ENCODE measurements at regions not wholly inside any gene's neighbourhood (a gene's known extent, or its start where the extent isn't known, plus 50 kb on each side); places are given as distances from the start of the nearest gene placed in this dataset.

- H3K9me3 ChIP-seq (replicated peaks; ENCODE audit: low read length): no peaks in the 10 kb centered on the region
- no peak overlapping the region for H3K4me2 ChIP-seq (ENCODE audit: low read length)
- no peaks in the 10 kb centered on the region for H3K4me1 ChIP-seq (ENCODE audit: control insufficient read depth, insufficient read depth, low read length)
- no peak overlapping the region for H3K4me3 ChIP-seq (ENCODE audit: low read length)
- H3K36me3 ChIP-seq (ENCODE audit: insufficient read depth, low read length): no peaks in the 10 kb centered on the region
- H3K27me3 ChIP-seq (ENCODE audit: control insufficient read depth, insufficient read depth, low read length): peaks cover 35% of the 10 kb centered on the region
- H3K9ac ChIP-seq (ENCODE audit: low read depth, low read length): no peak overlapping the region
These were observed 336.3 kb downstream of the UQCRFS1 start for GRCh38 chr19:28876609-28877123.

DNA sequence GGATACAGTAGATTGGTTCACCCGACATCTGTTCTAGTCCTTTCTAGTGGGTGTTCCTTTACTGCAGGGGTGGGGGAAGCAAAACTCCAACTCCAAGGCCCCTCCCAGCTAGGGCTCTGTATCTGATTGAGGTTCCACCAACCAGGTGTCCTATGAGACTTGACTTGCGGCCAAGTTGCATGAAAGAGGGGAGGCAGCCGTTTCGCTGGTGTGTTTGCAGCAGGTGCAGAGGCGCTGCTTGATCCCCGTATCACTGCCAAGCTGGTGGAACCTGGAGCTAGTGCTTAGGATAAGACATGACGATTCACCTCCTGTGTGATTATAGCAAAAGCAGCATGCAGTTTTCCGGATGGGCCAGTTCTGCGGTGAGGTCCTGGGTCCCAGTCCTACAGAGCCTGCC lies 338.2 kb downstream of the UQCRFS1 start:
- H3K36me3 ChIP-seq (ENCODE audit: insufficient read depth, low read length): no peaks in the 10 kb centered on the region
- no peaks in the 10 kb centered on the region for H3K4me1 ChIP-seq (ENCODE audit: control insufficient read depth, insufficient read depth, low read length)
- no peak overlapping the region for H3K4me3 ChIP-seq (ENCODE audit: low read length)
- no peak overlapping the region for H3K4me2 ChIP-seq (ENCODE audit: low read length)
- no peak overlapping the region for H3K9ac ChIP-seq (ENCODE audit: low read depth, low read length)
- H3K9me3 ChIP-seq (replicated peaks; ENCODE audit: low read length): no peaks in the 10 kb centered on the region
- peaks cover 42% of the 10 kb centered on the region for H3K27me3 ChIP-seq (ENCODE audit: control insufficient read depth, insufficient read depth, low read length)

DNA sequence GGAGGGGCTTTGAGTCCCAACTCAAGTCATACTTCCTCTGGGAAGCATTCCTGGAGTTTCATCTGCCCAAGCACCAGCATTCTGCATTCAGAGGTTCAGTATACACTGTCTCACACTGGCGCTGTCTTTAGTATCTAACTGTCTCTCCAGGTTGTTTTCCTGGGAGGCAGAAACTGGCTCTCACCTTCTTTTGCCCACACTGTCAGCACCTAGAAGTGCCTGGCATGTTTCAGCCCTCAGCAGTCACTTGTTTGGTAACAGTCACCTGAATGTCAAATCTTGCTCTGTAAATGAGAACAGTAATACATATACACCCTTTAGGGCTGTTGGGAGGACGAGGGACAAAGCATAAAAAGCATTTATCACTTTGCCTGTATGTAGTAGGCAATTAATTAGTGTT lies 339.6 kb downstream of the UQCRFS1 start:
- Histone ChIP-seq H3K36me3 (ENCODE audit: insufficient read depth, low read length) (no peaks in the 10 kb centered on the region), H3K9ac (ENCODE audit: low read depth, low read length) (no peak overlapping the region), H3K4me3 (ENCODE audit: low read length) (no peak overlapping the region), H3K9me3 (replicated peaks; ENCODE audit: low read length) (no peaks in the 10 kb centered on the region), H3K4me1 (ENCODE audit: control insufficient read depth, insufficient read depth, low read length) (no peaks in the 10 kb centered on the region), H3K27me3 (ENCODE audit: control insufficient read depth, insufficient read depth, low read length) (peaks cover 45% of the 10 kb centered on the region), H3K4me2 (ENCODE audit: low read length) (no peak overlapping the region)

- H3K4me3 ChIP-seq (ENCODE audit: low read length): no peak overlapping the region
- no peaks in the 10 kb centered on the region for H3K9me3 ChIP-seq (replicated peaks; ENCODE audit: low read length)
- no peak overlapping the region for H3K9ac ChIP-seq (ENCODE audit: low read depth, low read length)
- peaks cover 43% of the 10 kb centered on the region for H3K27me3 ChIP-seq (ENCODE audit: control insufficient read depth, insufficient read depth, low read length)
- H3K36me3 ChIP-seq (ENCODE audit: insufficient read depth, low read length): no peaks in the 10 kb centered on the region
- no peaks in the 10 kb centered on the region for H3K4me1 ChIP-seq (ENCODE audit: control insufficient read depth, insufficient read depth, low read length)
- H3K4me2 ChIP-seq (ENCODE audit: low read length): no peak overlapping the region
These were observed 341.7 kb downstream of the UQCRFS1 start for GRCh38 chr19:28871099-28871725.

- no peak overlapping the region for H3K4me2 ChIP-seq (ENCODE audit: low read length)
- H3K27me3 ChIP-seq (ENCODE audit: control insufficient read depth, insufficient read depth, low read length): peaks cover 35% of the 10 kb centered on the region
- H3K4me1 ChIP-seq (ENCODE audit: control insufficient read depth, insufficient read depth, low read length): no peaks in the 10 kb centered on the region
- H3K9me3 ChIP-seq (replicated peaks; ENCODE audit: low read length): no peaks in the 10 kb centered on the region
- H3K4me3 ChIP-seq (ENCODE audit: low read length): no peak overlapping the region
- no peak overlapping the region for H3K9ac ChIP-seq (ENCODE audit: low read depth, low read length)
- no peaks in the 10 kb centered on the region for H3K36me3 ChIP-seq (ENCODE audit: insufficient read depth, low read length)
These were observed 343.5 kb downstream of the UQCRFS1 start for GRCh38 chr19:28869459-28869858.

DNA sequence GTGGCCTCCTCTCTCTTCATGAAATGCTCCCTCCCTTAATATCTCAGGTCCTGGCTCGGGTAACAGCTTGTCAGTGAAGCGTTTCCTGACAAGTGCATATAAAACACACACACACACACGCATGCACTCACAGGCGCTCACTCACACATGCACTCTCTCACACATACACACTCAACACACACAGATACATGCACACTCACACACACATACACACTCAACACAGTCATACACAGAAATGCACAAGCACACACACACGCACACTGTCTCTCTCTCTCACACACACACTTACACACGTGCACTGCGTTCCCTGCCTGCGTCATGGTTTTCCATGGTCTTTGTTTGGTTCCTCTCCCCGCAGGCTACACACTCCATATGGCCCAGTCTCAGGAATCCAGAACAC lies 344.1 kb downstream of the UQCRFS1 start:
- Histone ChIP-seq H3K27me3 (ENCODE audit: control insufficient read depth, insufficient read depth, low read length) (peaks cover 35% of the 10 kb centered on the region), H3K36me3 (ENCODE audit: insufficient read depth, low read length) (no peaks in the 10 kb centered on the region), H3K4me2 (ENCODE audit: low read length) (no peak overlapping the region), H3K4me1 (ENCODE audit: control insufficient read depth, insufficient read depth, low read length) (no peaks in the 10 kb centered on the region), H3K9ac (ENCODE audit: low read depth, low read length) (no peak overlapping the region), H3K4me3 (ENCODE audit: low read length) (no peak overlapping the region), H3K9me3 (replicated peaks; ENCODE audit: low read length) (no peaks in the 10 kb centered on the region)

- Histone ChIP-seq H3K9me3 (replicated peaks; ENCODE audit: low read length) (no peaks in the 10 kb centered on the region), H3K36me3 (ENCODE audit: insufficient read depth, low read length) (no peaks in the 10 kb centered on the region), H3K4me2 (ENCODE audit: low read length) (no peak overlapping the region), H3K27me3 (ENCODE audit: control insufficient read depth, insufficient read depth, low read length) (peaks cover 29% of the 10 kb centered on the region), H3K4me3 (ENCODE audit: low read length) (no peak overlapping the region), H3K4me1 (ENCODE audit: control insufficient read depth, insufficient read depth, low read length) (no peaks in the 10 kb centered on the region), H3K9ac (ENCODE audit: low read depth, low read length) (no peak overlapping the region)
These were observed 345.0 kb downstream of the UQCRFS1 start for GRCh38 chr19:28867978-28868377.

DNA sequence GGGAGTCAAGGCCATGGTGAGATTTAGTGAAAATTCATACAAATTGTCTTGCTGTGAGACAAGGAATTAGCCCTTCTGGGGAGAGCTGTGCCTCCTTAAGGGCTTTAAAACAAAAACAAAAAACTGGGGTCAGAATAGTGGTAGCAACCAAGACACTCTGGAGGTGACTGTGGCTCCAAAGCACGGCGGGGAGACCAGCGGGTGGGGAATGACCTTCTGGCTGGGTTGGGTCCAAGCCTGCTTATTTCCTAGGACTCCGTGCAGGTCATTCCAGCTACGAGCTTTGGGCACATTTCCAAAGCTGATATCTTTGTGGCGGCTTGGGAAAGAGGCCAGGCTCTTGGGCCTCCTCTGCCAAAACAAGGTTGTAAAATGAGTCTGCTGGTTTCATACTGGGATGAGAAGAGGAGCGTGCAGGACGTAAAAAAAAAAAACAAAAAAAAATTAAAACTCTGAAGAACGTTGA lies 348.3 kb downstream of the UQCRFS1 start:
- Histone ChIP-seq H3K4me1 (ENCODE audit: control insufficient read depth, insufficient read depth, low read length) (peaks cover 3% of the 10 kb centered on the region), H3K27me3 (ENCODE audit: control insufficient read depth, insufficient read depth, low read length) (peaks cover 13% of the 10 kb centered on the region), H3K4me2 (ENCODE audit: low read length) (no peak overlapping the region), H3K36me3 (ENCODE audit: insufficient read depth, low read length) (no peaks in the 10 kb centered on the region), H3K4me3 (ENCODE audit: low read length) (no peak overlapping the region), H3K9ac (ENCODE audit: low read depth, low read length) (no peak overlapping the region), H3K9me3 (replicated peaks; ENCODE audit: low read length) (no peaks in the 10 kb centered on the region)

- H3K4me1 ChIP-seq (ENCODE audit: control insufficient read depth, insufficient read depth, low read length): peaks cover 3% of the 10 kb centered on the region
- H3K9ac ChIP-seq (ENCODE audit: low read depth, low read length): no peak overlapping the region
- H3K9me3 ChIP-seq (replicated peaks; ENCODE audit: low read length): no peaks in the 10 kb centered on the region
- no peak overlapping the region for H3K4me2 ChIP-seq (ENCODE audit: low read length)
- no peak overlapping the region for H3K4me3 ChIP-seq (ENCODE audit: low read length)
- H3K36me3 ChIP-seq (ENCODE audit: insufficient read depth, low read length): no peaks in the 10 kb centered on the region
- peaks cover 11% of the 10 kb centered on the region for H3K27me3 ChIP-seq (ENCODE audit: control insufficient read depth, insufficient read depth, low read length)
These were observed 348.9 kb downstream of the UQCRFS1 start for GRCh38 chr19:28864024-28864503.

GRCh38 chr19:28862238-28862637 lies 350.7 kb downstream of the UQCRFS1 start:
- no peak overlapping the region for H3K4me3 ChIP-seq (ENCODE audit: low read length)
- no peaks in the 10 kb centered on the region for H3K9me3 ChIP-seq (replicated peaks; ENCODE audit: low read length)
- H3K4me2 ChIP-seq (ENCODE audit: low read length): no peak overlapping the region
- no peak overlapping the region for H3K9ac ChIP-seq (ENCODE audit: low read depth, low read length)
- H3K27me3 ChIP-seq (ENCODE audit: control insufficient read depth, insufficient read depth, low read length): peaks cover 10% of the 10 kb centered on the region
- H3K4me1 ChIP-seq (ENCODE audit: control insufficient read depth, insufficient read depth, low read length): peaks cover 3% of the 10 kb centered on the region
- no peaks in the 10 kb centered on the region for H3K36me3 ChIP-seq (ENCODE audit: insufficient read depth, low read length)

DNA sequence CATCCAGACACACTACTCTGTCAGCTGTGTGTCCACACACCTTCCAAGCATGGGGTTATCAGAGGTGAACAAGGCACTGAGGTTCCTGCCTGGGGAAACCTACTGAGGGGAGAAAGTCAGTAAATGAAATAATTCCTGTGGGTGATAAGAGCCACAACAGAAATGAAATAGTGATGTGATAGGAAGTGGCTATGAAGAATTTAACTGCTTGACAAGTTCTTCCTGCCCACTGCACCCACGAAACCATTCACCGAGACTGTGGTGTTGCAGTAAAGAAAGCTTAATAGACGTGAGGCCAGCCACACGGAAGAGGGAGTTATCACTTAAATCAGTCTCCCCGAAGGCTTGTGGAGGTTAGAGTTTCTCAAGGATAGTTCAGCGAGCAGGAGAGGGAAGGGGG lies 353.1 kb downstream of the UQCRFS1 start:
- H3K27me3 ChIP-seq (ENCODE audit: control insufficient read depth, insufficient read depth, low read length): peaks cover 3% of the 10 kb centered on the region
- no peaks in the 10 kb centered on the region for H3K9me3 ChIP-seq (replicated peaks; ENCODE audit: low read length)
- no peak overlapping the region for H3K9ac ChIP-seq (ENCODE audit: low read depth, low read length)
- H3K4me1 ChIP-seq (ENCODE audit: control insufficient read depth, insufficient read depth, low read length): peaks cover 3% of the 10 kb centered on the region
- H3K4me2 ChIP-seq (ENCODE audit: low read length): no peak overlapping the region
- H3K36me3 ChIP-seq (ENCODE audit: insufficient read depth, low read length): no peaks in the 10 kb centered on the region
- no peak overlapping the region for H3K4me3 ChIP-seq (ENCODE audit: low read length)

- Histone ChIP-seq H3K27me3 (ENCODE audit: control insufficient read depth, insufficient read depth, low read length) (peaks cover 8% of the 10 kb centered on the region), H3K9ac (ENCODE audit: low read depth, low read length) (no peak overlapping the region), H3K9me3 (replicated peaks; ENCODE audit: low read length) (no peaks in the 10 kb centered on the region), H3K4me2 (ENCODE audit: low read length) (no peak overlapping the region), H3K36me3 (ENCODE audit: insufficient read depth, low read length) (no peaks in the 10 kb centered on the region), H3K4me1 (ENCODE audit: control insufficient read depth, insufficient read depth, low read length) (peaks cover 3% of the 10 kb centered on the region), H3K4me3 (ENCODE audit: low read length) (no peak overlapping the region)
These were observed 354.0 kb downstream of the UQCRFS1 start for GRCh38 chr19:28858933-28859332.
